ENCODE measurements at regions not wholly inside any gene's neighbourhood (a gene's known extent, or its start where the extent isn't known, plus 50 kb on each side); places are given as distances from the start of the nearest gene placed in this dataset.

GRCh38 chr13:67355812-67356476, 125.8 kb upstream of the PCDH9 start:
- H3K79me2 ChIP-seq (ENCODE audit: control insufficient read depth, insufficient read depth, low read length) = no peaks in the 10 kb centered on the region
- no peak overlapping the region for H3K9ac ChIP-seq (ENCODE audit: insufficient read depth, low read length)
- no peaks in the 10 kb centered on the region for H3K36me3 ChIP-seq (ENCODE audit: control insufficient read depth, insufficient read depth, low read length)
- no peaks in the 10 kb centered on the region for H3K9me3 ChIP-seq (ENCODE audit: control insufficient read depth, insufficient read depth, low read depth, low read length)
- H2AFZ ChIP-seq (ENCODE audit: low read length) = no peak overlapping the region
- no peak for DNase-seq (ENCODE audit: low read depth in 2 of 2)
- no peaks in the 10 kb centered on the region for H4K20me1 ChIP-seq (ENCODE audit: control insufficient read depth, extremely low read depth, insufficient read depth, low read length)
- H3K4me3 ChIP-seq (replicated peaks in 1 of 4; ENCODE audit: control extremely low read depth in 1 of 4, insufficient read depth in 1 of 4, low read depth in 3 of 4, low read length in 4 of 4) = no peak overlapping the region
- H3K27me3 ChIP-seq (ENCODE audit: control insufficient read depth, insufficient read depth, low read length) = no peaks in the 10 kb centered on the region
- no peak overlapping the region for H3K27ac ChIP-seq (ENCODE audit: insufficient read depth, low read length)
- TF ChIP-seq CTCF (conservative IDR thresholded peaks at IDR 0.05 in 1 of 2, IDR thresholded peaks at IDR 0.05 in 1 of 2; ENCODE audit: low read depth in 1 of 2, low read length in 2 of 2) (no peak), EZH2 (IDR thresholded peaks at IDR 0.05; ENCODE audit: low read length, missing control alignments) (no peak)
- H3K4me1 ChIP-seq (ENCODE audit: control insufficient read depth, extremely low read depth, insufficient read depth, low read length) = no peaks in the 10 kb centered on the region
- no peak overlapping the region for H3K4me2 ChIP-seq (ENCODE audit: extremely low read depth, insufficient read depth, low read length)

- no peak overlapping the region for H2AFZ ChIP-seq (ENCODE audit: low read length)
- H3K4me1 ChIP-seq (ENCODE audit: control insufficient read depth, extremely low read depth, insufficient read depth, low read length) = no peaks in the 10 kb centered on the region
- no peaks in the 10 kb centered on the region for H3K36me3 ChIP-seq (ENCODE audit: control insufficient read depth, insufficient read depth, low read length)
- no peaks in the 10 kb centered on the region for H4K20me1 ChIP-seq (ENCODE audit: control insufficient read depth, extremely low read depth, insufficient read depth, low read length)
- no peak overlapping the region for H3K4me2 ChIP-seq (ENCODE audit: extremely low read depth, insufficient read depth, low read length)
- no peaks in the 10 kb centered on the region for H3K79me2 ChIP-seq (ENCODE audit: control insufficient read depth, insufficient read depth, low read length)
- TF ChIP-seq EZH2 (IDR thresholded peaks at IDR 0.05; ENCODE audit: low read length, missing control alignments) (no peak), CTCF (conservative IDR thresholded peaks at IDR 0.05 in 1 of 2, IDR thresholded peaks at IDR 0.05 in 1 of 2; ENCODE audit: low read depth in 1 of 2, low read length in 2 of 2) (no peak)
- peak overlapping the region in 2 of 4 experiments; percentile 16 to 58 for H3K4me3 ChIP-seq (replicated peaks in 1 of 4; ENCODE audit: control extremely low read depth in 1 of 4, insufficient read depth in 1 of 4, low read depth in 3 of 4, low read length in 4 of 4)
- no peaks in the 10 kb centered on the region for H3K27me3 ChIP-seq (ENCODE audit: control insufficient read depth, insufficient read depth, low read length)
- peak; percentile 34 to 39 for DNase-seq (ENCODE audit: low read depth in 2 of 2)
- no peak overlapping the region for H3K27ac ChIP-seq (ENCODE audit: insufficient read depth, low read length)
- no peak overlapping the region for H3K9ac ChIP-seq (ENCODE audit: insufficient read depth, low read length)
- no peaks in the 10 kb centered on the region for H3K9me3 ChIP-seq (ENCODE audit: control insufficient read depth, insufficient read depth, low read depth, low read length)
Observed at GRCh38 chr13:67353941-67354340, 123.8 kb upstream of the PCDH9 start.

GRCh38 chr13:67353031-67353430, 122.9 kb upstream of the PCDH9 start:
- Histone ChIP-seq H3K4me3 (replicated peaks in 1 of 4; ENCODE audit: control extremely low read depth in 1 of 4, insufficient read depth in 1 of 4, low read depth in 3 of 4, low read length in 4 of 4) (no peak overlapping the region), H3K9ac (ENCODE audit: insufficient read depth, low read length) (no peak overlapping the region), H3K27ac (ENCODE audit: insufficient read depth, low read length) (no peak overlapping the region), H4K20me1 (ENCODE audit: control insufficient read depth, extremely low read depth, insufficient read depth, low read length) (no peaks in the 10 kb centered on the region), H3K4me2 (ENCODE audit: extremely low read depth, insufficient read depth, low read length) (no peak overlapping the region), H2AFZ (ENCODE audit: low read length) (no peak overlapping the region), H3K4me1 (ENCODE audit: control insufficient read depth, extremely low read depth, insufficient read depth, low read length) (no peaks in the 10 kb centered on the region), H3K36me3 (ENCODE audit: control insufficient read depth, insufficient read depth, low read length) (no peaks in the 10 kb centered on the region), H3K79me2 (ENCODE audit: control insufficient read depth, insufficient read depth, low read length) (no peaks in the 10 kb centered on the region), H3K27me3 (ENCODE audit: control insufficient read depth, insufficient read depth, low read length) (no peaks in the 10 kb centered on the region), H3K9me3 (ENCODE audit: control insufficient read depth, insufficient read depth, low read depth, low read length) (no peaks in the 10 kb centered on the region)
- TF ChIP-seq CTCF (conservative IDR thresholded peaks at IDR 0.05 in 1 of 2, IDR thresholded peaks at IDR 0.05 in 1 of 2; ENCODE audit: low read depth in 1 of 2, low read length in 2 of 2) (no peak), EZH2 (IDR thresholded peaks at IDR 0.05; ENCODE audit: low read length, missing control alignments) (no peak)
- no peak for DNase-seq (ENCODE audit: low read depth in 2 of 2)

All from fibroblast of lung (primary cell).